Stomach (tissue), 8 donors: ENCODE measurements at regions not wholly inside any gene's neighbourhood (a gene's known extent, or its start where the extent isn't known, plus 50 kb on each side); places are given as distances from the start of the nearest gene placed in this dataset.
A peak's percentile ranks its signal among the peaks of the same experiment; 100 is the strongest.

Experiments
- DNase-seq, 2 donors: peaks; one replicate each; pipeline versions ENCODE4 v3.0.0 to v3.0.0-alpha.2; 2013 to 2019
- H3K27ac ChIP-seq, 5 donors: fragments of 200-600 bp in 4 of 5; sonication (generic) in 4 of 5; one replicate each; pipeline ENCODE4 v1.5.1; 2013 to 2019; ENCODE audit warnings: mild to moderate bottlenecking in 1 of 5, moderate library complexity in 1 of 5
- H3K27me3 ChIP-seq, 3 donors: fragments of 200-600 bp; sonication (generic); one replicate each; pipeline ENCODE4 v1.5.1; 2017 to 2019; ENCODE audit warnings: mixed run types in 1 of 3
- H3K36me3 ChIP-seq, 4 donors: fragments of 200-600 bp; sonication (generic); 1 replicate in 3 of 4; 2 replicates in 1 of 4; pipeline ENCODE4 v1.5.1; 2016 to 2019
- H3K4me1 ChIP-seq, 4 donors: fragments of 200-600 bp; sonication (generic); one replicate each; pipeline ENCODE4 v1.5.1; 2016 to 2019
- H3K4me3 ChIP-seq, 4 donors: fragments of 200-600 bp; sonication (generic) in 3 of 4; one replicate each; pipeline ENCODE4 v1.5.1; 2016 to 2019; ENCODE audit warnings: mild to moderate bottlenecking in 1 of 4
- H3K9me3 ChIP-seq, 4 donors: fragments of 200-600 bp; sonication (generic); one replicate each; pipeline ENCODE4 v1.5.1; 2016 to 2019
- CTCF ChIP-seq, 7 experiments: fragments of 450-650 bp in 4 of 7; fragments of 200-600 bp in 3 of 7; sonication (generic) in 3 of 7; IDR thresholded peaks; one replicate each; pipeline ENCODE4 v1.5.1; 2016 to 2019; ENCODE audit warnings: antibody characterized with exemption in 7 of 7, control low read depth in 2 of 7, mild to moderate bottlenecking in 1 of 7
- EP300 ChIP-seq: sonication (generic); formaldehyde crosslinking; IDR thresholded peaks from one replicate; pipeline ENCODE4 v1.6.1; 2017; ENCODE audit warnings: antibody characterized with exemption
- POLR2A ChIP-seq, 4 donors: fragments of 450-650 bp; IDR thresholded peaks; one replicate each; pipeline ENCODE4 v1.6.1; 2016; ENCODE audit warnings: antibody characterized with exemption in 4 of 4, control low read depth in 2 of 4, mild to moderate bottlenecking in 1 of 4, moderate library complexity in 1 of 4
- POLR2AphosphoS5 ChIP-seq, 3 donors: sonication (generic); formaldehyde crosslinking; IDR thresholded peaks; one replicate each; pipeline ENCODE4 v1.6.1; 2016; ENCODE audit warnings: antibody characterized with exemption in 3 of 3
- WGBS, 5 donors: extraction: QIAGEN DNeasy Blood & Tissue Kit in 3 of 5; methylation state at CpG; one replicate each; pipeline versions ENCODE4 v1.1.5 to v1.1.7; 2013 to 2018; 5-methylcytosine and 5-hydroxymethylcytosine counted together
- intact Hi-C: fragments of 100-400 bp; cut with DNase I; formaldehyde crosslinking; loops from one replicate; pipeline ENCODE4 v1.15.1; 2023; ENCODE audit warnings: low total_unique reads
- donor health status: healthy with polysubstance abuse.
- donor health status: Bipolar disorder and iron deficiency.
- donor health status: healthy.

DNA sequence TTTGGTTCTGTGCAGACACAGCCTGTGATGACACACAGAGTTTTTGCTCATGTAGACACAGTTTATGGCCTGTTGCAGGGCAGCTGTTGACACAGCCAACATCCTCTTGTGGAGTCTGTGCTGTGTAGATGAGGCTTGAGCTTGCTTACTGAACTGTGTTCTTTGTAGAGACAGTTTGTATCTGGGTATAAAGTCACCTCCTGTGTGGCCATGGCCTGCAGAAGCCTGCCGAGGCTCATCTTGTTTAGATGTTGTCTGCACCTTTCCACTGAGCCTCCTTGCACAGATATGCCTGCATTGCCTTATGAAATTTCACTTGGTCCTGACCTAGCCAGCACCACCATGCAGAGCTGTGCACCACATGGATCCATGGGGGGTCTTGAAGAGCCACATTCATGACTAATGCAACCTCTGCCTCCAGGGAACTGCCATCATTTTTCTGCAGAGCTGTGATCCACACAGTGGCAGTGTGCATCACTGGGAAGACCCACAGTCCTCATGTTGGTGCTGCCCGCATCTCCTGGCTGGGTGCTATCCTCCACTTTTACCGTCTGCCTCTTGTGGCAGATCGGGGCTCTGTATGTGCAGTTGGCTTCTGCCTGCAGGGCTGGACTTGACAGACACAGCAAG is 198.0 kb upstream of the MAMLD1 start:
- DNase-seq, result no peak
- no peaks in the 10 kb centered on the region for H3K36me3 ChIP-seq
- intact Hi-C loops, result no loop called here
- no peak overlapping the region for H3K27ac ChIP-seq
- no peaks in the 10 kb centered on the region for H3K27me3 ChIP-seq
- 80 to 100% (median 89%) methylated on average over 1 to 4 of the region's 4 CpGs for WGBS, 5 donors
- H3K9me3 ChIP-seq, result no peaks in the 10 kb centered on the region
- TF ChIP-seq POLR2A (IDR thresholded peaks at IDR 0.05) (no peak), POLR2AphosphoS5 (IDR thresholded peaks at IDR 0.05) (no peak), EP300 (no peak), CTCF (IDR thresholded peaks at IDR 0.05) (no peak)
- H3K4me3 ChIP-seq, result no peak overlapping the region
- no peaks in the 10 kb centered on the region for H3K4me1 ChIP-seq

GRCh38 chrX:150165776-150166610 is 197.1 kb upstream of the MAMLD1 start:
- no peak overlapping the region for H3K27ac ChIP-seq
- no peak overlapping the region for H3K4me3 ChIP-seq
- no peaks in the 10 kb centered on the region for H3K27me3 ChIP-seq
- TF ChIP-seq CTCF (IDR thresholded peaks at IDR 0.05) (no peak), POLR2AphosphoS5 (IDR thresholded peaks at IDR 0.05) (no peak), EP300 (no peak), POLR2A (IDR thresholded peaks at IDR 0.05) (no peak)
- peak in 1 of 2 donors; percentile 20 for DNase-seq
- intact Hi-C loops, result no loop called here
- no peaks in the 10 kb centered on the region for H3K4me1 ChIP-seq
- H3K9me3 ChIP-seq, result no peaks in the 10 kb centered on the region
- WGBS, 5 donors, result 50 to 80% (median 53%) methylated on average over 1 to 6 of the region's 6 CpGs
- no peaks in the 10 kb centered on the region for H3K36me3 ChIP-seq

DNA sequence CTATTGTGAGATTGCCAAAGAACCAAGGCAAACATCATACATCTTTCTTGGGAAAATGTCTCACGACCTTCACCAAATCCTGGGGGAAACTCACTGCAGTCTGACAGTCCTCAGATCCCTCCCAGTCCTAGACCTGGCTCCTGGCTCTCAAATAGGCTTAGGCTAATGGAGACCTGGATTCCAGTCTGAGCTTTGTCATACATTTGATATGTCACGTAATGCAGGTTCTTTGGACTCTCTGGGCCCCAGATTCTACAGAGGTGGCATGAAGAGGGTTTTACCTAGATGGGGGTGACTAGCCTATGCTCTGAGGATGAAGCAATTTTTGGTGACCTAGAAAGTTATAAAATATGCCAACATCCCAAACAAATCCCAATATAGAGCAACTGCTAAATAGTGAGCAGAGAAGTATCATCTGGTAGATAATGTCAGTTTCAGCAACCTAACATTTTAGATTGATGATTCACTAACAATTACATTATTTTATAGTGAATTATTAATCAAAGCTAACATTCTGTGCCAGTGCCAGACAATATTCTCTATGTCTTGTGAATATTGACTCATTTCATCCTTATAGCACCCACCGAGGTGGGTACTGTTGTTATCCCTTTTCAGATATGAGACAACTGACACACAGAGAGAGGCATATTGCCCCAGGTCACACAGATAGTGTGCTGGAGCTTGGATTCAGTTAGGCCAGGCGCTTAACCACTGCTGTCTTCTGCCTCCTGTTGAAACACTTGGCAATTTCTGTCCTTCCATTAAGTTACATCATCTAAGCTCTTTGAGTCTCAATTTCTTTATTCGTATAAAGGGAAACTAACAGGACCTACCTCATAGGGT is 195.4 kb upstream of the MAMLD1 start:
- Histone ChIP-seq H3K9me3 (no peaks in the 10 kb centered on the region), H3K4me1 (no peaks in the 10 kb centered on the region), H3K36me3 (no peaks in the 10 kb centered on the region), H3K4me3 (no peak overlapping the region), H3K27me3 (no peaks in the 10 kb centered on the region), H3K27ac (no peak overlapping the region)
- intact Hi-C loops, result no loop called here
- 62 to 87% (median 77%) methylated on average over 5 of the region's 5 CpGs for WGBS, 5 donors
- no peak for DNase-seq
- TF ChIP-seq EP300 (no peak), POLR2A (IDR thresholded peaks at IDR 0.05) (no peak), POLR2AphosphoS5 (IDR thresholded peaks at IDR 0.05) (no peak), CTCF (IDR thresholded peaks at IDR 0.05) (no peak)

GRCh38 chrX:150182161-150182560 is 181.0 kb upstream of the MAMLD1 start:
- Histone ChIP-seq H3K27ac (no peak overlapping the region), H3K4me1 (no peaks in the 10 kb centered on the region), H3K9me3 (no peaks in the 10 kb centered on the region), H3K4me3 (no peak overlapping the region), H3K27me3 (no peaks in the 10 kb centered on the region), H3K36me3 (no peaks in the 10 kb centered on the region)
- intact Hi-C loops, result no loop called here
- no peak for DNase-seq
- TF ChIP-seq POLR2AphosphoS5 (IDR thresholded peaks at IDR 0.05), result no peak
